Liver (tissue), 8 donors: ENCODE measurements at regions not wholly inside any gene's neighbourhood (a gene's known extent, or its start where the extent isn't known, plus 50 kb on each side); places are given as distances from the start of the nearest gene placed in this dataset.
"Not testable (repeated sequence)": the region's sequence is repeated elsewhere in the genome, so short reads cannot be mapped to it uniquely, and the experiment has no call there.

Source experiments
- DNase-seq: peaks from one replicate; pipeline ENCODE4 v3.0.0-alpha.2; 2017; ENCODE audit warnings: low spot score
- H3K27ac ChIP-seq, 2 donors: one replicate each; pipeline ENCODE4 v1.7.0; 2013; ENCODE audit warnings: inconsistent platforms in 2 of 2, low read length in 2 of 2, control low read depth in 1 of 2, low read depth in 1 of 2, mild to moderate bottlenecking in 1 of 2
- H3K27me3 ChIP-seq, 4 donors: one replicate each; pipeline versions ENCODE4 v1.6.1 to v1.7.0; 2013; ENCODE audit warnings: low read length in 3 of 4, inconsistent platforms in 1 of 4, mild to moderate bottlenecking in 1 of 4, moderate library complexity in 1 of 4; ENCODE audit not compliant: control insufficient read depth in 4 of 4, insufficient read depth in 4 of 4
- H3K36me3 ChIP-seq, 4 donors: one replicate each; pipeline versions ENCODE4 v1.6.1 to v1.7.0; 2013; ENCODE audit warnings: low read length in 3 of 4, mild to moderate bottlenecking in 3 of 4, low read depth in 1 of 4, moderate library complexity in 1 of 4; ENCODE audit not compliant: control insufficient read depth in 4 of 4, insufficient read depth in 3 of 4
- H3K4me1 ChIP-seq, 4 donors: one replicate each; pipeline versions ENCODE4 v1.6.1 to v1.7.0; 2013; ENCODE audit warnings: low read length in 3 of 4, mild to moderate bottlenecking in 3 of 4, moderate library complexity in 1 of 4; ENCODE audit not compliant: control insufficient read depth in 4 of 4, insufficient read depth in 4 of 4
- H3K4me3 ChIP-seq, 3 donors: one replicate each; pipeline versions ENCODE4 v1.6.1 to v1.7.0; 2013; ENCODE audit warnings: low read length in 3 of 3, control low read depth in 1 of 3, low read depth in 1 of 3, mild to moderate bottlenecking in 1 of 3
- H3K9ac ChIP-seq, 2 donors: one replicate each; pipeline ENCODE4 v1.7.0; 2013; ENCODE audit warnings: low read length in 2 of 2, mild to moderate bottlenecking in 2 of 2, moderate library complexity in 2 of 2, control low read depth in 1 of 2, low read depth in 1 of 2
- H3K9me3 ChIP-seq, 4 donors: one replicate each; pipeline versions ENCODE4 v1.6.1 to v1.7.0; 2013; ENCODE audit warnings: low read length in 3 of 4; ENCODE audit not compliant: control insufficient read depth in 4 of 4
- GABPA ChIP-seq, 2 donors: IDR thresholded peaks in 1 of 2; conservative IDR thresholded peaks in 1 of 2; 2 replicates each; pipeline ENCODE4 v1.6.1; 2016; ENCODE audit warnings: antibody characterized with exemption in 2 of 2, mild to moderate bottlenecking in 1 of 2, moderate library complexity in 1 of 2
- HNF4A ChIP-seq, 2 donors: conservative IDR thresholded peaks; 2 replicates each; pipeline ENCODE4 v1.6.1; 2016; ENCODE audit warnings: antibody characterized with exemption in 2 of 2, mild to moderate bottlenecking in 2 of 2
- HNF4G ChIP-seq: IDR thresholded peaks from 2 replicates; pipeline ENCODE4 v1.6.1; 2016; ENCODE audit warnings: antibody characterized with exemption
- NR2F2 ChIP-seq: IDR thresholded peaks from 2 replicates; pipeline ENCODE4 v1.6.1; 2016; ENCODE audit warnings: antibody characterized with exemption
- RXRA ChIP-seq, 2 donors: IDR thresholded peaks; 2 replicates each; pipeline ENCODE4 v1.6.1; 2017 to 2018; ENCODE audit warnings: antibody characterized with exemption in 2 of 2, mild to moderate bottlenecking in 1 of 2
- SP1 ChIP-seq: IDR thresholded peaks from 2 replicates; pipeline ENCODE4 v1.6.1; 2018; ENCODE audit warnings: antibody characterized with exemption, mild to moderate bottlenecking
- TAF1 ChIP-seq: conservative IDR thresholded peaks from 2 replicates; pipeline ENCODE4 v1.6.1; 2016; ENCODE audit warnings: antibody characterized with exemption, mild to moderate bottlenecking
- YY1 ChIP-seq: IDR thresholded peaks from 2 replicates; pipeline ENCODE4 v1.6.1; 2016; ENCODE audit warnings: antibody characterized with exemption, mild to moderate bottlenecking
- WGBS: extraction: QIAGEN DNeasy Blood & Tissue Kit; methylation state at CpG from one replicate; pipeline ENCODE4 v1.1.7; 2013; 5-methylcytosine and 5-hydroxymethylcytosine counted together
- TF ChIP-seq, protein P1 (sequence below): fragments of 150-350 bp; IDR thresholded peaks from 2 replicates; pipeline ENCODE4 v1.5.1; 2017; ENCODE audit warnings: improper control_type of control experiment, low read depth, low read length; ENCODE audit not compliant: missing input control
- TF ChIP-seq, protein P2 (sequence below): IDR thresholded peaks from 2 replicates; pipeline ENCODE4 v1.6.1; 2016; ENCODE audit warnings: antibody characterized with exemption, mild to moderate bottlenecking
- donor health status: healthy.
- donor health status: healthy.
- donor health status: healthy.
- donor health status: healthy.
- donor health status: healthy.

DNA sequence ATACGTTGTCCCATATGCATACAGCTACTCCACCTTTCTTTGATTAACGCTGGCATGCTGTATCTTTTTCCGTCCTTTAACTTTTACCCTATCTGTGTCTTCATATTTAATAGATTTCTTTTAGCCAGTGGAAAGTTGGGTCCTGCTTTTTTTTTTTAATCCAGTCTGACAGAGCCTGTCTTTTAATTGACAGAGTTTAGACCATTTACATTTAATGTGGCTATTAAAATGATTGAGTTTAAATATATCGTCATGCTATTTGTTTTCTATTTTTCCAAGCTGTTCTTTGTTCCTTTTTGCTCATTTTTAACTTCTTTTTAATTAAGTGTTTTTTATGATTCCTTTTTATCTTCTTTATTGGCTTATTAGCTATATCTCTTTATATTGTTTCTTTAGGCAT is 217.6 kb upstream of the NEBL start:
- Histone ChIP-seq H3K36me3 (no peaks in the 10 kb centered on the region), H3K9ac (no peak overlapping the region), H3K4me1 (no peaks in the 10 kb centered on the region), H3K27me3 (no peaks in the 10 kb centered on the region), H3K4me3 (no peak overlapping the region), H3K9me3 (no peaks in the 10 kb centered on the region), H3K27ac (no peak overlapping the region)
- TF ChIP-seq, protein P1, sequence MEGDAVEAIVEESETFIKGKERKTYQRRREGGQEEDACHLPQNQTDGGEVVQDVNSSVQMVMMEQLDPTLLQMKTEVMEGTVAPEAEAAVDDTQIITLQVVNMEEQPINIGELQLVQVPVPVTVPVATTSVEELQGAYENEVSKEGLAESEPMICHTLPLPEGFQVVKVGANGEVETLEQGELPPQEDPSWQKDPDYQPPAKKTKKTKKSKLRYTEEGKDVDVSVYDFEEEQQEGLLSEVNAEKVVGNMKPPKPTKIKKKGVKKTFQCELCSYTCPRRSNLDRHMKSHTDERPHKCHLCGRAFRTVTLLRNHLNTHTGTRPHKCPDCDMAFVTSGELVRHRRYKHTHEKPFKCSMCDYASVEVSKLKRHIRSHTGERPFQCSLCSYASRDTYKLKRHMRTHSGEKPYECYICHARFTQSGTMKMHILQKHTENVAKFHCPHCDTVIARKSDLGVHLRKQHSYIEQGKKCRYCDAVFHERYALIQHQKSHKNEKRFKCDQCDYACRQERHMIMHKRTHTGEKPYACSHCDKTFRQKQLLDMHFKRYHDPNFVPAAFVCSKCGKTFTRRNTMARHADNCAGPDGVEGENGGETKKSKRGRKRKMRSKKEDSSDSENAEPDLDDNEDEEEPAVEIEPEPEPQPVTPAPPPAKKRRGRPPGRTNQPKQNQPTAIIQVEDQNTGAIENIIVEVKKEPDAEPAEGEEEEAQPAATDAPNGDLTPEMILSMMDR: no peak
- TF ChIP-seq, protein P2, sequence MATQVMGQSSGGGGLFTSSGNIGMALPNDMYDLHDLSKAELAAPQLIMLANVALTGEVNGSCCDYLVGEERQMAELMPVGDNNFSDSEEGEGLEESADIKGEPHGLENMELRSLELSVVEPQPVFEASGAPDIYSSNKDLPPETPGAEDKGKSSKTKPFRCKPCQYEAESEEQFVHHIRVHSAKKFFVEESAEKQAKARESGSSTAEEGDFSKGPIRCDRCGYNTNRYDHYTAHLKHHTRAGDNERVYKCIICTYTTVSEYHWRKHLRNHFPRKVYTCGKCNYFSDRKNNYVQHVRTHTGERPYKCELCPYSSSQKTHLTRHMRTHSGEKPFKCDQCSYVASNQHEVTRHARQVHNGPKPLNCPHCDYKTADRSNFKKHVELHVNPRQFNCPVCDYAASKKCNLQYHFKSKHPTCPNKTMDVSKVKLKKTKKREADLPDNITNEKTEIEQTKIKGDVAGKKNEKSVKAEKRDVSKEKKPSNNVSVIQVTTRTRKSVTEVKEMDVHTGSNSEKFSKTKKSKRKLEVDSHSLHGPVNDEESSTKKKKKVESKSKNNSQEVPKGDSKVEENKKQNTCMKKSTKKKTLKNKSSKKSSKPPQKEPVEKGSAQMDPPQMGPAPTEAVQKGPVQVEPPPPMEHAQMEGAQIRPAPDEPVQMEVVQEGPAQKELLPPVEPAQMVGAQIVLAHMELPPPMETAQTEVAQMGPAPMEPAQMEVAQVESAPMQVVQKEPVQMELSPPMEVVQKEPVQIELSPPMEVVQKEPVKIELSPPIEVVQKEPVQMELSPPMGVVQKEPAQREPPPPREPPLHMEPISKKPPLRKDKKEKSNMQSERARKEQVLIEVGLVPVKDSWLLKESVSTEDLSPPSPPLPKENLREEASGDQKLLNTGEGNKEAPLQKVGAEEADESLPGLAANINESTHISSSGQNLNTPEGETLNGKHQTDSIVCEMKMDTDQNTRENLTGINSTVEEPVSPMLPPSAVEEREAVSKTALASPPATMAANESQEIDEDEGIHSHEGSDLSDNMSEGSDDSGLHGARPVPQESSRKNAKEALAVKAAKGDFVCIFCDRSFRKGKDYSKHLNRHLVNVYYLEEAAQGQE: no peak
- TF ChIP-seq RXRA (IDR thresholded peaks at IDR 0.05) (no peak), NR2F2 (no peak), YY1 (no peak), HNF4G (no peak), SP1 (no peak), HNF4A (conservative IDR thresholded peaks at IDR 0.05) (no peak), TAF1 (no peak)
- no peak for DNase-seq
- WGBS: 88% methylated on average over 4 of the region's 4 CpGs

DNA sequence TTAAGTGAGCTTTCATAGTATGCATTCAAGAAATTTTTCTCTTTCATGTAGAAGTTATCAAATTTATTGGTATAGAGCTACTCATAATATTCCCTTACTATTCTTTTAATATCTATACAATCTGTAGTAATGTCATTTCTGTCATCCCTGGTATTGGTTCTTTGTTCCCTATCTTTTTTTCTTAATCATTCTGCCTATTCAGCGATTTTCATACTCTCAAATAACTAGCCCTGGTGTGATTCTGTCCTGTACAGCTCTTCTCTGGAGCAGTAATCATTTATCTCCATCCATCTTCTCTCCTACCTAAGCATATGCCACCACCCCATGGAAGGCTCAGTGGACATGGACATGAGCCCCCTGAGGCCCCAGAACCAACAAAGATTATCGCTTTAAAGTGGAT is 213.2 kb upstream of the NEBL start:
- no peak for DNase-seq
- no peak overlapping the region for H3K9ac ChIP-seq
- no peaks in the 10 kb centered on the region for H3K4me1 ChIP-seq
- H3K9me3 ChIP-seq: no peaks in the 10 kb centered on the region
- TF ChIP-seq NR2F2 (no peak), GABPA (IDR thresholded peaks at IDR 0.05 in 1 of 2, conservative IDR thresholded peaks at IDR 0.05 in 1 of 2) (no peak), HNF4A (conservative IDR thresholded peaks at IDR 0.05) (no peak)
- TF ChIP-seq, protein P2: no peak
- 86% methylated on average over 2 of the region's 2 CpGs for whole genome bisulfite sequencing
- no peak overlapping the region for H3K27ac ChIP-seq
- H3K4me3 ChIP-seq: no peak overlapping the region
- no peaks in the 10 kb centered on the region for H3K27me3 ChIP-seq
- H3K36me3 ChIP-seq: no peaks in the 10 kb centered on the region

DNA sequence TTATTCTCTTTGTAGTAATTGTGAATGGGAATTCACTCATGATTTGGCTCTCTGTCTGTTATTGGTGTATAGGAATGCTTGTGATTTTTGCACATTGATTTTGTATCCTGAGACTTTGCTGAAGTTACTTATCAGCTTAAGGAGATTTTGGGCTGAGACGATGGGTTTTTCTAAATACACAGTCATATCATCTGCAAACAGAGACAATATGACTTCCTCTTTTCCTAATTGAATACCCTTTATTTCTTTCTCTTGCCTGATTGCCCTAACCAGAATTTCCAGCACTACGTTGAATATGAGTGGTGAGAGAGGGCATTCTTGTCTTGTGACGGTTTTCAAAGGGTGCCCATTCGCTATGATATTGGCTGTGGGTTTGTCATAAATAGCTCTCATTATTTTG is 209.8 kb upstream of the NEBL start:
- H3K9ac ChIP-seq, H3K4me3 ChIP-seq, H3K4me1 ChIP-seq, H3K27me3 ChIP-seq, H3K36me3 ChIP-seq, H3K27ac ChIP-seq, DNase-seq, H3K9me3 ChIP-seq: not testable (repeated sequence)
- 81% methylated on average over 4 of the region's 4 CpGs for WGBS

DNA sequence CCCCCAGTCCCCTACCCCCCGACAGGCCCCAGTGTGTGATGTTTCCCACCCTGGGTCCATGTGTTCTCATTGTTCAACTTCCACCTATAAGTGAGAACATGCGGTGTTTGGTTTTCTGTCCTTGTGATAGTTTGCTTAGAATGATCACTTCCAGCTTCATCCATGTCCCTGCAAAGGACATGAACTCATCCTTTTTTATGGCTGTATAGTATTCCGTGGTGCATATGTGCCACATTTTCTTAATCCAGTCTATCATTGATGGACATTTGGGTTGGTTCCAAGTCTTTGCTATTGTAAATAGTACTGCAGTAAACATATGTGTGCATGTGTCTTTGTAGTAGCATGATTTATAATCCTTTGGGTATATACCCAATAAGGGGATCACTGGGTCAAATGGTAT is 208.2 kb upstream of the NEBL start:
- 88% methylated on average over 3 of the region's 3 CpGs for WGBS
- H3K36me3 ChIP-seq, H3K4me3 ChIP-seq, DNase-seq, H3K27me3 ChIP-seq, H3K27ac ChIP-seq, H3K9me3 ChIP-seq, H3K4me1 ChIP-seq, H3K9ac ChIP-seq: not testable (repeated sequence)
